WTC11 (cell line): ENCODE measurements at regions not wholly inside any gene's neighbourhood (a gene's known extent, or its start where the extent isn't known, plus 50 kb on each side); places are given as distances from the start of the nearest gene placed in this dataset.

Source experiments
- ATAC-seq: fragments of 200-7000 bp; cut with Tn5 transposase; 2 replicates; pipeline ENCODE4 v1.10.0; 2021; ENCODE audit warnings: mild to moderate bottlenecking, moderate library complexity
- CTCF ChIA-PET: fragments of 300-600 bp; sonication (Branson Sonifier 250); formaldehyde crosslinking; loops from one replicate; lab custom pipeline; 2021; ENCODE audit warnings: antibody characterized with exemption; lab: Charles Lee
- POLR2A ChIA-PET: fragments of 350-600 bp; sonication (Branson Sonifier 250); formaldehyde crosslinking; loops from one replicate; lab custom pipeline; 2021; ENCODE audit warnings: antibody characterized with exemption; lab: Charles Lee
- DNase-seq: peaks from one replicate; pipeline ENCODE4 v3.0.0; 2021; ENCODE audit warnings: low spot score
- H3K27ac Mint-ChIP-seq: 2 replicates; pipeline ENCODE4 v1.8.0; 2021; ENCODE audit warnings: mixed read lengths
- H3K27me3 Mint-ChIP-seq: 2 replicates; pipeline ENCODE4 v1.8.0; 2021; ENCODE audit warnings: low read depth, mild to moderate bottlenecking, moderate library complexity, mixed read lengths
- H3K36me3 Mint-ChIP-seq: 2 replicates; pipeline ENCODE4 v1.8.0; 2021; ENCODE audit warnings: mixed read lengths
- H3K4me1 Mint-ChIP-seq: 2 replicates; pipeline ENCODE4 v1.8.0; 2022; ENCODE audit warnings: mixed read lengths
- H3K4me3 Mint-ChIP-seq: 2 replicates; pipeline ENCODE4 v1.8.0; 2021; ENCODE audit warnings: mild to moderate bottlenecking, moderate library complexity, mixed read lengths
- H3K9me3 Mint-ChIP-seq: 2 replicates; pipeline ENCODE4 v1.8.0; 2021; ENCODE audit warnings: mixed read lengths
- CBFB ChIP-seq: sonication (generic); formaldehyde crosslinking; IDR thresholded peaks from 2 replicates; pipeline ENCODE4 v1.8.1; 2022; ENCODE audit warnings: mild to moderate bottlenecking, low read depth, missing genetic modification reagents
- CREM ChIP-seq: sonication (generic); formaldehyde crosslinking; IDR thresholded peaks from 2 replicates; pipeline ENCODE4 v1.8.1; 2022; ENCODE audit warnings: mild to moderate bottlenecking, missing genetic modification reagents, moderate library complexity
- JUN ChIP-seq: sonication (generic); formaldehyde crosslinking; IDR thresholded peaks from 2 replicates; pipeline ENCODE4 v1.8.0; 2023; ENCODE audit warnings: mild to moderate bottlenecking, missing genetic modification reagents
- KAT7 ChIP-seq: sonication (generic); formaldehyde crosslinking; IDR thresholded peaks from 2 replicates; pipeline ENCODE4 v1.8.1; 2023; ENCODE audit warnings: missing genetic modification reagents, mild to moderate bottlenecking, borderline replicate concordance
- MYBL2 ChIP-seq: sonication (generic); formaldehyde crosslinking; IDR thresholded peaks from 2 replicates; pipeline ENCODE4 v1.8.1; 2023; ENCODE audit warnings: mild to moderate bottlenecking, moderate library complexity, missing genetic modification reagents
- NFYB ChIP-seq: sonication (generic); formaldehyde crosslinking; conservative IDR thresholded peaks from 2 replicates; pipeline ENCODE4 v1.8.0; 2022; ENCODE audit warnings: low read depth, missing genetic modification reagents
- SMAD4 ChIP-seq: sonication (generic); formaldehyde crosslinking; IDR thresholded peaks from 2 replicates; pipeline ENCODE4 v1.8.0; 2022; ENCODE audit warnings: mild to moderate bottlenecking, missing genetic modification reagents
- ZNF121 ChIP-seq: sonication (generic); formaldehyde crosslinking; IDR thresholded peaks from 2 replicates; pipeline ENCODE4 v1.8.0; 2023; ENCODE audit warnings: missing genetic modification reagents
- ZNF219 ChIP-seq: sonication (generic); formaldehyde crosslinking; IDR thresholded peaks from 2 replicates; pipeline ENCODE4 v1.8.0; 2023; ENCODE audit warnings: missing genetic modification reagents, mild to moderate bottlenecking, borderline replicate concordance
- TF ChIP-seq, protein P1 (sequence below): sonication (generic); formaldehyde crosslinking; IDR thresholded peaks from 2 replicates; pipeline ENCODE4 v1.8.1; 2022; ENCODE audit warnings: low read depth, missing genetic modification reagents, borderline replicate concordance
- TF ChIP-seq, protein P2 (sequence below): fragments of 200-600 bp; IDR thresholded peaks from 2 replicates; pipeline ENCODE4 v1.8.0; 2022; ENCODE audit warnings: antibody characterized with exemption
- TF ChIP-seq, protein P3 (sequence below): sonication (generic); formaldehyde crosslinking; IDR thresholded peaks from 2 replicates; pipeline ENCODE4 v1.8.0; 2022; ENCODE audit warnings: mild to moderate bottlenecking, missing genetic modification reagents
- TF ChIP-seq, protein P4 (sequence below): sonication (generic); formaldehyde crosslinking; IDR thresholded peaks from 2 replicates; pipeline ENCODE4 v1.8.1; 2023; ENCODE audit warnings: mild to moderate bottlenecking, missing genetic modification reagents
- TF ChIP-seq, protein P5 (sequence below): sonication (generic); formaldehyde crosslinking; conservative IDR thresholded peaks from 2 replicates; pipeline ENCODE4 v1.8.1; 2022; ENCODE audit warnings: mild to moderate bottlenecking, missing genetic modification reagents
- TF ChIP-seq, protein P6 (sequence below): sonication (generic); formaldehyde crosslinking; IDR thresholded peaks from 2 replicates; pipeline ENCODE4 v1.8.1; 2022; ENCODE audit warnings: mild to moderate bottlenecking, missing genetic modification reagents, moderate library complexity, borderline replicate concordance

DNA sequence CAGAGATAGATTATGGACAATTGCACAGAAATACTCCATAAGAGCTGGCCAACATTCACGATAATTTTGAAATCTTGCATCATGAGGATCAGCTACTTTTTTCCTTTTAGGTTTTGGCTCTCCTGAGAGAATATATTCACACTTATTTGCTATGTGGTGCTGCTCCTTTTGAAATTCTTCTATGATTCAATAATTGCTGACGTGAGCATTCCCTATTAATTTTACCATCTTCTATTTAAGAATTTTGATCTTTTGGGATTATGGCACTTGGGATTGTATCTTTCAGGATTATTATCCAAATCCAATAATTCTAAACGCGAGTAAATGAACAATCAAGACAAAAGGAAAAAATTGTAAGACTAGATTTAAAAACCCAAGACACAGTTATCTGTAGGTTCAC is 358.8 kb downstream of the ELAVL2 start (continued):
- no peak for TF ChIP-seq NFYB (CRISPR knock-in tag)
- TF ChIP-seq, protein P1, sequence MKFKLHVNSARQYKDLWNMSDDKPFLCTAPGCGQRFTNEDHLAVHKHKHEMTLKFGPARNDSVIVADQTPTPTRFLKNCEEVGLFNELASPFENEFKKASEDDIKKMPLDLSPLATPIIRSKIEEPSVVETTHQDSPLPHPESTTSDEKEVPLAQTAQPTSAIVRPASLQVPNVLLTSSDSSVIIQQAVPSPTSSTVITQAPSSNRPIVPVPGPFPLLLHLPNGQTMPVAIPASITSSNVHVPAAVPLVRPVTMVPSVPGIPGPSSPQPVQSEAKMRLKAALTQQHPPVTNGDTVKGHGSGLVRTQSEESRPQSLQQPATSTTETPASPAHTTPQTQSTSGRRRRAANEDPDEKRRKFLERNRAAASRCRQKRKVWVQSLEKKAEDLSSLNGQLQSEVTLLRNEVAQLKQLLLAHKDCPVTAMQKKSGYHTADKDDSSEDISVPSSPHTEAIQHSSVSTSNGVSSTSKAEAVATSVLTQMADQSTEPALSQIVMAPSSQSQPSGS (CRISPR knock-in tag), result no peak
- TF ChIP-seq, protein P2, sequence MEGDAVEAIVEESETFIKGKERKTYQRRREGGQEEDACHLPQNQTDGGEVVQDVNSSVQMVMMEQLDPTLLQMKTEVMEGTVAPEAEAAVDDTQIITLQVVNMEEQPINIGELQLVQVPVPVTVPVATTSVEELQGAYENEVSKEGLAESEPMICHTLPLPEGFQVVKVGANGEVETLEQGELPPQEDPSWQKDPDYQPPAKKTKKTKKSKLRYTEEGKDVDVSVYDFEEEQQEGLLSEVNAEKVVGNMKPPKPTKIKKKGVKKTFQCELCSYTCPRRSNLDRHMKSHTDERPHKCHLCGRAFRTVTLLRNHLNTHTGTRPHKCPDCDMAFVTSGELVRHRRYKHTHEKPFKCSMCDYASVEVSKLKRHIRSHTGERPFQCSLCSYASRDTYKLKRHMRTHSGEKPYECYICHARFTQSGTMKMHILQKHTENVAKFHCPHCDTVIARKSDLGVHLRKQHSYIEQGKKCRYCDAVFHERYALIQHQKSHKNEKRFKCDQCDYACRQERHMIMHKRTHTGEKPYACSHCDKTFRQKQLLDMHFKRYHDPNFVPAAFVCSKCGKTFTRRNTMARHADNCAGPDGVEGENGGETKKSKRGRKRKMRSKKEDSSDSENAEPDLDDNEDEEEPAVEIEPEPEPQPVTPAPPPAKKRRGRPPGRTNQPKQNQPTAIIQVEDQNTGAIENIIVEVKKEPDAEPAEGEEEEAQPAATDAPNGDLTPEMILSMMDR, result no peak
- TF ChIP-seq, all 79 proteins: peak for 0

DNA sequence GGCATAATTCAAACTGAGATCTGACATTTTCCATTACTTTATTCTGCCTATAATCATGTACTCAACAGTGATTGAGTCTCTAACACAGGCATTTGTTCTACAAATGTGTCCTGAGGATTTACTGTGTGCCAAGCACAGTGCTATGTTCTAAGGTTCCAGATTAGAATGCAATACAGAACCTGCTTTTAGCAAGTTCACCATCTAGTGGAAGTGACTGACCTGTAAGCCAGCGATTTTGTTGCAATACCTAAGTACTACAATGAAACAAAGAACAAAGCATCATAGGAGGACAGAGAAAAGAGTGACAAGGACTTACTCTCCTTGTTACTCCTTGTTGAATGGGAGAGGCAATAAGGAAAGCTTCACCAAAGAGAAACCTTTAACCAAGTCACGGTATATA is 348.1 kb downstream of the ELAVL2 start:
- ATAC-seq (no peak), DNase-seq (no peak)
- H3K9me3 Mint-ChIP-seq, result no peaks in the 10 kb centered on the region
- POLR2A ChIA-PET, result no interaction called here
- H3K4me1 Mint-ChIP-seq, result no peaks in the 10 kb centered on the region
- no peak overlapping the region for H3K27ac Mint-ChIP-seq
- no peak overlapping the region for H3K4me3 Mint-ChIP-seq
- no peaks in the 10 kb centered on the region for H3K36me3 Mint-ChIP-seq
- CTCF ChIA-PET, result no interaction called here
- no peak for TF ChIP-seq MYBL2
- TF ChIP-seq, protein P3, sequence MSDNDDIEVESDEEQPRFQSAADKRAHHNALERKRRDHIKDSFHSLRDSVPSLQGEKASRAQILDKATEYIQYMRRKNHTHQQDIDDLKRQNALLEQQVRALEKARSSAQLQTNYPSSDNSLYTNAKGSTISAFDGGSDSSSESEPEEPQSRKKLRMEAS (CRISPR knock-in tag), result no peak
- no peak for TF ChIP-seq ZNF219 (CRISPR knock-in tag)
- TF ChIP-seq SMAD4 (CRISPR knock-in tag), result no peak
- TF ChIP-seq, protein P4, sequence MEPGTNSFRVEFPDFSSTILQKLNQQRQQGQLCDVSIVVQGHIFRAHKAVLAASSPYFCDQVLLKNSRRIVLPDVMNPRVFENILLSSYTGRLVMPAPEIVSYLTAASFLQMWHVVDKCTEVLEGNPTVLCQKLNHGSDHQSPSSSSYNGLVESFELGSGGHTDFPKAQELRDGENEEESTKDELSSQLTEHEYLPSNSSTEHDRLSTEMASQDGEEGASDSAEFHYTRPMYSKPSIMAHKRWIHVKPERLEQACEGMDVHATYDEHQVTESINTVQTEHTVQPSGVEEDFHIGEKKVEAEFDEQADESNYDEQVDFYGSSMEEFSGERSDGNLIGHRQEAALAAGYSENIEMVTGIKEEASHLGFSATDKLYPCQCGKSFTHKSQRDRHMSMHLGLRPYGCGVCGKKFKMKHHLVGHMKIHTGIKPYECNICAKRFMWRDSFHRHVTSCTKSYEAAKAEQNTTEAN (CRISPR knock-in tag), result no peak
- no peak for TF ChIP-seq ZNF121 (CRISPR knock-in tag)
- TF ChIP-seq, protein P5, sequence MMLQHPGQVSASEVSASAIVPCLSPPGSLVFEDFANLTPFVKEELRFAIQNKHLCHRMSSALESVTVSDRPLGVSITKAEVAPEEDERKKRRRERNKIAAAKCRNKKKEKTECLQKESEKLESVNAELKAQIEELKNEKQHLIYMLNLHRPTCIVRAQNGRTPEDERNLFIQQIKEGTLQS, result no peak
- TF ChIP-seq CREM (CRISPR knock-in tag), result no peak
- no peak for TF ChIP-seq NFYB (CRISPR knock-in tag)
- H3K27me3 Mint-ChIP-seq, result no peaks in the 10 kb centered on the region

DNA sequence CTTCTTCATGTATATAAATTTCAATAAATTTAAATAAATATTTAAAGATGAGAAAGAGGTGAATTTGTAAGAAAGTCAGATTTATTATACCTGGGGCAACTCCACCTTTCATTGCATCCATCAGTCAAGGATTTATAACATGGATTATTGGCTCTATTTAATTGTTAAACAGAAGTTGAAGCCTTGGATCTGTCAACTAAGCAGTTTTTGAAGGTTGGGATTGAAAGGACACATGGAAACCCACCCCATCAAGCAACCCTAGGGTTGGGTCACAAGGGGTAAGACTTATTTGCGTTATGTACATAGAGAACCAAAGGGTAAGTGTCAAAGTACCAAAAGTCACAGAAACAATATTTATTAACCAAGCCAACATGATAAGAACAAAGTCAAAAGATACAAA is 342.5 kb downstream of the ELAVL2 start:
- no peak for DNase-seq
- H3K36me3 Mint-ChIP-seq, result no peaks in the 10 kb centered on the region
- no peak overlapping the region for H3K27ac Mint-ChIP-seq
- H3K4me1 Mint-ChIP-seq, result no peaks in the 10 kb centered on the region
- POLR2A ChIA-PET, result interaction anchor here (0.6 kb wide), 1 partner anchor 301 kb away, joined by 3 read pairs; no protein-coding TSS in a partner anchor
- no peaks in the 10 kb centered on the region for H3K27me3 Mint-ChIP-seq
- no peak for ATAC-seq
- no peaks in the 10 kb centered on the region for H3K9me3 Mint-ChIP-seq
- TF ChIP-seq KAT7, result no peak
- TF ChIP-seq CBFB, result no peak
- TF ChIP-seq, protein P4 (CRISPR knock-in tag), result no peak
- TF ChIP-seq JUN (CRISPR knock-in tag), result no peak
- TF ChIP-seq, protein P6, sequence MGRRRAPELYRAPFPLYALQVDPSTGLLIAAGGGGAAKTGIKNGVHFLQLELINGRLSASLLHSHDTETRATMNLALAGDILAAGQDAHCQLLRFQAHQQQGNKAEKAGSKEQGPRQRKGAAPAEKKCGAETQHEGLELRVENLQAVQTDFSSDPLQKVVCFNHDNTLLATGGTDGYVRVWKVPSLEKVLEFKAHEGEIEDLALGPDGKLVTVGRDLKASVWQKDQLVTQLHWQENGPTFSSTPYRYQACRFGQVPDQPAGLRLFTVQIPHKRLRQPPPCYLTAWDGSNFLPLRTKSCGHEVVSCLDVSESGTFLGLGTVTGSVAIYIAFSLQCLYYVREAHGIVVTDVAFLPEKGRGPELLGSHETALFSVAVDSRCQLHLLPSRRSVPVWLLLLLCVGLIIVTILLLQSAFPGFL, result no peak
- TF ChIP-seq, all 79 proteins: peak for 0
- CTCF ChIA-PET, result interaction anchor here (1.9 kb wide), 1 partner anchor 8 kb away, joined by 7 read pairs; no protein-coding TSS in a partner anchor
- H3K4me3 Mint-ChIP-seq, result no peak overlapping the region
